ENCODE measurements at regions not wholly inside any gene's neighbourhood (a gene's known extent, or its start where the extent isn't known, plus 50 kb on each side); places are given as distances from the start of the nearest gene placed in this dataset.

- Histone ChIP-seq H3K9me3 (ENCODE audit: control insufficient read depth, insufficient read depth, low read length) (peaks cover 7% of the 10 kb centered on the region; the same call in 1 of the 2 replicates), H3K23ac (ENCODE audit: low read depth, low read length) (no peak overlapping the region), H3K27ac (ENCODE audit: insufficient read depth, low read length) (no peak overlapping the region), H3K4me1 (ENCODE audit: control insufficient read depth, insufficient read depth, low read length) (no peaks in the 10 kb centered on the region), H3K4me3 (ENCODE audit: insufficient read depth, low read depth, low read length) (no peak overlapping the region), H2AFZ (replicated peaks; ENCODE audit: low read length, poor library complexity) (no peak overlapping the region), H3K9me1 (ENCODE audit: insufficient read depth, low read length) (no peaks in the 10 kb centered on the region; the same call in 1 of the 2 replicates), H4K20me1 (ENCODE audit: insufficient read depth, low read length) (no peaks in the 10 kb centered on the region), H3K27me3 (ENCODE audit: control insufficient read depth, insufficient read depth, low read length) (no peaks in the 10 kb centered on the region), H3K4me2 (ENCODE audit: low read depth, low read length) (no peak overlapping the region), H3K9ac (ENCODE audit: low read depth, low read length) (no peak overlapping the region), H2BK120ac (ENCODE audit: low read depth, low read length) (no peak overlapping the region), H2AK9ac (replicated peaks; ENCODE audit: low read depth, low read length, poor library complexity) (no peak overlapping the region), H3K4ac (ENCODE audit: low read depth, low read length) (no peak overlapping the region), H4K5ac (ENCODE audit: low read depth, low read length) (no peak overlapping the region), H3K14ac (replicated peaks; ENCODE audit: low read depth, low read length) (no peak overlapping the region), H4K91ac (ENCODE audit: insufficient read depth, low read depth, low read length) (no peak overlapping the region), H4K8ac (ENCODE audit: low read depth in 2 of 2, low read length in 2 of 2) (no peak overlapping the region), H2BK15ac (ENCODE audit: low read depth, low read length) (no peak overlapping the region), H3K56ac (ENCODE audit: extremely low read depth, insufficient read depth, low read length) (no peak overlapping the region), H2BK5ac (ENCODE audit: low read depth, low read length, poor library complexity, severe bottlenecking) (no peak overlapping the region), H2BK20ac (ENCODE audit: low read depth, low read length) (no peak overlapping the region), H3K36me3 (ENCODE audit: control insufficient read depth, insufficient read depth, low read length) (no peaks in the 10 kb centered on the region), H3K79me1 (ENCODE audit: low read depth in 1 of 2, low read length in 2 of 2) (no peaks in the 10 kb centered on the region), H3K18ac (ENCODE audit: low read depth, low read length) (no peak overlapping the region), H2AK5ac (ENCODE audit: low read depth, low read length) (no peak overlapping the region)
- ATAC-seq (ENCODE audit: low read depth) (no peak), DNase-seq (no peak)
- intact Hi-C loops (cut with micrococcal nuclease) (no loop called here), in situ Hi-C loops (cut with MboI; ENCODE audit: low sequenced_read_pairs) (no loop called here), dilution Hi-C loops (cut with HindIII; ENCODE audit: low sequenced_read_pairs, unreplicated experiment) (no loop called here)
- TF ChIP-seq FOS (IDR thresholded peaks at IDR 0.05; ENCODE audit: low read depth, low read length) (no peak), RFX5 (IDR thresholded peaks at IDR 0.05; ENCODE audit: low read depth, low read length) (no peak), MAZ (IDR thresholded peaks at IDR 0.05; ENCODE audit: borderline replicate concordance, low read depth, low read length) (no peak), MAFK (IDR thresholded peaks at IDR 0.05; ENCODE audit: low read depth, low read length) (no peak), USF2 (IDR thresholded peaks at IDR 0.05; ENCODE audit: low read depth, low read length) (no peak), MXI1 (IDR thresholded peaks at IDR 0.05; ENCODE audit: borderline replicate concordance, low read depth, low read length) (no peak), CEBPB (IDR thresholded peaks at IDR 0.05; ENCODE audit: low read depth, low read length) (no peak), RAD21 (IDR thresholded peaks at IDR 0.05; ENCODE audit: low read length) (no peak), RCOR1 (IDR thresholded peaks at IDR 0.05; ENCODE audit: insufficient replicate concordance, low read length) (no peak), CHD1 (IDR thresholded peaks at IDR 0.05; ENCODE audit: low read depth, low read length) (no peak), POLR2A (IDR thresholded peaks at IDR 0.05; ENCODE audit: low read depth, low read length) (no peak), NFE2L2 (IDR thresholded peaks at IDR 0.05; ENCODE audit: low read depth, low read length) (no peak), SMC3 (IDR thresholded peaks at IDR 0.05; ENCODE audit: low read depth, low read length) (no peak), BHLHE40 (IDR thresholded peaks at IDR 0.05; ENCODE audit: low read depth, low read length) (no peak)
- TF ChIP-seq, protein P1, sequence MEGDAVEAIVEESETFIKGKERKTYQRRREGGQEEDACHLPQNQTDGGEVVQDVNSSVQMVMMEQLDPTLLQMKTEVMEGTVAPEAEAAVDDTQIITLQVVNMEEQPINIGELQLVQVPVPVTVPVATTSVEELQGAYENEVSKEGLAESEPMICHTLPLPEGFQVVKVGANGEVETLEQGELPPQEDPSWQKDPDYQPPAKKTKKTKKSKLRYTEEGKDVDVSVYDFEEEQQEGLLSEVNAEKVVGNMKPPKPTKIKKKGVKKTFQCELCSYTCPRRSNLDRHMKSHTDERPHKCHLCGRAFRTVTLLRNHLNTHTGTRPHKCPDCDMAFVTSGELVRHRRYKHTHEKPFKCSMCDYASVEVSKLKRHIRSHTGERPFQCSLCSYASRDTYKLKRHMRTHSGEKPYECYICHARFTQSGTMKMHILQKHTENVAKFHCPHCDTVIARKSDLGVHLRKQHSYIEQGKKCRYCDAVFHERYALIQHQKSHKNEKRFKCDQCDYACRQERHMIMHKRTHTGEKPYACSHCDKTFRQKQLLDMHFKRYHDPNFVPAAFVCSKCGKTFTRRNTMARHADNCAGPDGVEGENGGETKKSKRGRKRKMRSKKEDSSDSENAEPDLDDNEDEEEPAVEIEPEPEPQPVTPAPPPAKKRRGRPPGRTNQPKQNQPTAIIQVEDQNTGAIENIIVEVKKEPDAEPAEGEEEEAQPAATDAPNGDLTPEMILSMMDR (conservative IDR thresholded peaks at IDR 0.05; ENCODE audit: low read depth, low read length), result no peak
- TF ChIP-seq, protein P2, sequence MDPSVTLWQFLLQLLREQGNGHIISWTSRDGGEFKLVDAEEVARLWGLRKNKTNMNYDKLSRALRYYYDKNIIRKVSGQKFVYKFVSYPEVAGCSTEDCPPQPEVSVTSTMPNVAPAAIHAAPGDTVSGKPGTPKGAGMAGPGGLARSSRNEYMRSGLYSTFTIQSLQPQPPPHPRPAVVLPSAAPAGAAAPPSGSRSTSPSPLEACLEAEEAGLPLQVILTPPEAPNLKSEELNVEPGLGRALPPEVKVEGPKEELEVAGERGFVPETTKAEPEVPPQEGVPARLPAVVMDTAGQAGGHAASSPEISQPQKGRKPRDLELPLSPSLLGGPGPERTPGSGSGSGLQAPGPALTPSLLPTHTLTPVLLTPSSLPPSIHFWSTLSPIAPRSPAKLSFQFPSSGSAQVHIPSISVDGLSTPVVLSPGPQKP (IDR thresholded peaks at IDR 0.05; ENCODE audit: borderline replicate concordance, low read depth, low read length), result no peak
- no CpG with 5 or more reads among the region's 4 CpGs for WGBS, 2 experiments (ENCODE audit: extremely low coverage in 2 of 2, insufficient read length in 1 of 2)
- ChIA-PET CTCF (no interaction called here), POLR2A (ENCODE audit: unreplicated experiment) (no interaction called here)
- BruUV-seq (replicated peaks), result no TSS peak
Measured at GRCh38 chr18:47558110-47558750, 306.8 kb upstream of the SKOR2 start.
